ENCODE measurements at regions not wholly inside any gene's neighbourhood (a gene's known extent, or its start where the extent isn't known, plus 50 kb on each side); places are given as distances from the start of the nearest gene placed in this dataset.

GRCh38 chr20:51978070-51978501, 175.8 kb upstream of the SALL4 start:
- no peaks in the 10 kb centered on the region for H3K27me3 Mint-ChIP-seq
- H3K4me1 Mint-ChIP-seq = no peaks in the 10 kb centered on the region
- no peak overlapping the region for H3K4me3 Mint-ChIP-seq
- H3K27ac Mint-ChIP-seq = no peak overlapping the region
- H3K9me3 Mint-ChIP-seq = peaks cover 3% of the 10 kb centered on the region
- intact Hi-C loops (cut with micrococcal nuclease) = no loop called here
- H3K36me3 Mint-ChIP-seq (ENCODE audit: low read depth) = peaks cover 2% of the 10 kb centered on the region
- no peak for DNase-seq

- Mint-ChIP-seq H3K36me3 (ENCODE audit: low read depth) (no peaks in the 10 kb centered on the region), H3K4me1 (no peaks in the 10 kb centered on the region), H3K27me3 (peaks cover 3% of the 10 kb centered on the region), H3K4me3 (no peak overlapping the region), H3K27ac (no peak overlapping the region), H3K9me3 (peaks cover 3% of the 10 kb centered on the region)
- DNase-seq = no peak
- intact Hi-C loops (cut with micrococcal nuclease) = no loop called here
Measured at GRCh38 chr20:51972056-51972455, 169.7 kb upstream of the SALL4 start.

GRCh38 chr20:51970858-51971257, 168.5 kb upstream of the SALL4 start:
- H3K27me3 Mint-ChIP-seq = peaks cover 3% of the 10 kb centered on the region
- no peaks in the 10 kb centered on the region for H3K4me1 Mint-ChIP-seq
- no peak overlapping the region for H3K4me3 Mint-ChIP-seq
- intact Hi-C loops (cut with micrococcal nuclease) = no loop called here
- no peak for DNase-seq
- peaks cover 3% of the 10 kb centered on the region for H3K9me3 Mint-ChIP-seq
- H3K36me3 Mint-ChIP-seq (ENCODE audit: low read depth) = no peaks in the 10 kb centered on the region
- no peak overlapping the region for H3K27ac Mint-ChIP-seq

GRCh38 chr20:51969191-51969590, 166.9 kb upstream of the SALL4 start:
- Mint-ChIP-seq H3K4me3 (no peak overlapping the region), H3K4me1 (no peaks in the 10 kb centered on the region), H3K27me3 (peaks cover 3% of the 10 kb centered on the region), H3K36me3 (ENCODE audit: low read depth) (no peaks in the 10 kb centered on the region), H3K9me3 (peaks cover 3% of the 10 kb centered on the region), H3K27ac (no peak overlapping the region)
- no peak for DNase-seq
- intact Hi-C loops (cut with micrococcal nuclease) = no loop called here

DNA sequence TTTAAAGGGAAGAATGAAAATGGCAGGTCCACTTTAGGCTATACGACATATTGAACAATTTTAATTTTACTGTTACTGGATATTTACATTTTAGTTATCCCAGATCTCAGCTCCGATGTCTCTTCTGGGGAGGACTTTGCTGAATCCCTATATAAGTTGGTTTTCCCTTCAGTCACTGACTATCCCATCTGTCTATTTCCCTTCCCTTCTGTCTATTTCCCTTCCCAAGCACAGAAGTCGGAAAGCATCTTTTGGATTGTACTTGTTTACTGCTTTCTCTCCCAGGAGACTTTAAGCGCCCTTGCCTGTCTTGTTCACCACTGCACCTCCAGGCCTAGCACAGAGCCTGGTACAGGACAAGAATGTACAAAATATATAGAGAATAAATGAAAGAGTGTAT, 165.8 kb upstream of the SALL4 start:
- Mint-ChIP-seq H3K4me1 (no peaks in the 10 kb centered on the region), H3K27me3 (peaks cover 3% of the 10 kb centered on the region), H3K27ac (no peak overlapping the region), H3K36me3 (ENCODE audit: low read depth) (no peaks in the 10 kb centered on the region), H3K4me3 (no peak overlapping the region), H3K9me3 (no peaks in the 10 kb centered on the region)
- intact Hi-C loops (cut with micrococcal nuclease) = no loop called here
- no peak for DNase-seq

DNA sequence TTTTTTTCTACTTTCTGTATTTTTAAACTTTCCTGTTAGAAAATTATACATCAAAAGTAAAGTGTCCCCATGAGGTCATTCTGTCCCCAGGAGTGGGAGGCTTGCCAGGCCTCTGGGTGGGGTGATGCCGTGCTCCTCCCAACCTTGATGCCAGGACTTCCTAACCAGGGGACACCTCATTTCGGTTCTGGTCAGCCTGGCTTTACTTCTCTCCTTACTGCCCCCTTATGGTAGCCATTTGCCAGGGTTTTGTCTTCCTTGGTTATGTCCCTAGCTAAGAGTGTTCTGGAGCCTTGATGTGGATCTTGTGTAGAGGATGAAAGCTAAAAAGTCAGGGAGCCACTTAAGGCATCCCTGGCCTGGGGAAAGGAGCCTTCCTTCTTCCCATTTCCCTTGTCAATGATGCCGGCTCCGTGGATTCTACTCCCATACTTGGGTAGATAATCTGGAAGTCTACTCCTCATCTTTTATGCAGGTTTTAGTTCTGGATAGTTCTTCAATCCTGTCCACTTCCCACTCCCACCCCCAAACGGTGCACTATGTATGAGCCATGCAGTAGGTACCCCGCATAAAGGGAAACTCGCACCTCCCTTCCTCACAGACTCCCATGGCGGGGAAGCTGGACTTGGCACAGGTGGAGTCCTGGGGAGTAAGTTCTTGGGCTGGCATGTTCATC, 164.1 kb upstream of the SALL4 start:
- peak; percentile 58 for DNase-seq
- intact Hi-C loops (cut with micrococcal nuclease) = no loop called here
- no peaks in the 10 kb centered on the region for H3K36me3 Mint-ChIP-seq (ENCODE audit: low read depth)
- no peaks in the 10 kb centered on the region for H3K4me1 Mint-ChIP-seq
- H3K27ac Mint-ChIP-seq = no peak overlapping the region
- no peak overlapping the region for H3K4me3 Mint-ChIP-seq
- peaks cover 3% of the 10 kb centered on the region for H3K27me3 Mint-ChIP-seq
- H3K9me3 Mint-ChIP-seq = no peaks in the 10 kb centered on the region

DNA sequence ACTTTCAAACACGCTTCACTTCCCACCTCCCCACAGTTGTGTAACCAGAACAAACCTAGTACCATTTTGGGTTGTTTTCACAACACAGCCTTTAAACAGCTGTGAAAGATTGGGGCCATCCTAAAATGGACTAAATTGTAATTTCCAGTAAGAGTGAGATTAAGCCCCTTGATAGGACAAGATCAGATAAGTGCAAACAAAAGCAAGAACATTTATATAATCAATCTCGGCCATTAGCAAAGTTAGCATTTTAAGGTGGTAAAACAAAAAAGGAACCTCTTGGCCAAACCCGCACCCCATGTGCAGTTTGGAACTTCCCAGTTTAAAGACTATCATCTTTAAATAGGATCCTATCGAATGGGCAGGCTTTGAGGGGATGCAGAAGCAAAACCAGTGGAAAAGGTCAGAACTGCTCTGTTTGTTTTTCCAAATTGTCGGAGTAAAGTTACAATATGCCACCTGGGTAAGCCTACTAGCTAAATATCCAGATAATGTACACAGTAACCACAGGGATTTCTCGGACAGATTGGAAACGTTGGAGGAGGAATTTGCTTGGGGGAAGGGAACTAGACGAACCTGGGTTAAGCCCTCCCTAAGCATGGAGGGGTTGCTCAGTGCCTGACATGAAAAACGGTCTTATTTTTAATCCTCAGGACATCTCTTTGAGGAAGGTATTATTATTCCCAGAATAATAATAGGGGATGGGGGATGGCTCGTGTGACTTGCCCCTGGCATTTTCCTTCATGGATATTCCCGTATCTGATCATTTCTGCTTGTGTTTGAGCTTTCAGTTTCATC, 159.8 kb upstream of the SALL4 start:
- no peak for DNase-seq
- Mint-ChIP-seq H3K27ac (no peak overlapping the region), H3K4me3 (no peak overlapping the region), H3K9me3 (no peaks in the 10 kb centered on the region), H3K36me3 (ENCODE audit: low read depth) (no peaks in the 10 kb centered on the region), H3K4me1 (peaks cover 3% of the 10 kb centered on the region), H3K27me3 (peaks cover 26% of the 10 kb centered on the region)
- intact Hi-C loops (cut with micrococcal nuclease) = no loop called here

- intact Hi-C loops (cut with micrococcal nuclease) = no loop called here
- H3K4me3 Mint-ChIP-seq = no peak overlapping the region
- H3K27ac Mint-ChIP-seq = no peak overlapping the region
- no peak for DNase-seq
- H3K36me3 Mint-ChIP-seq (ENCODE audit: low read depth) = no peaks in the 10 kb centered on the region
- H3K9me3 Mint-ChIP-seq = no peaks in the 10 kb centered on the region
- peaks cover 3% of the 10 kb centered on the region for H3K4me1 Mint-ChIP-seq
- peaks cover 26% of the 10 kb centered on the region for H3K27me3 Mint-ChIP-seq
Measured at GRCh38 chr20:51960047-51960675, 157.8 kb upstream of the SALL4 start.

GRCh38 chr20:51959066-51959542, 156.8 kb upstream of the SALL4 start:
- Mint-ChIP-seq H3K27ac (no peak overlapping the region), H3K27me3 (peaks cover 26% of the 10 kb centered on the region), H3K9me3 (no peaks in the 10 kb centered on the region), H3K4me3 (no peak overlapping the region), H3K36me3 (ENCODE audit: low read depth) (no peaks in the 10 kb centered on the region), H3K4me1 (peaks cover 3% of the 10 kb centered on the region)
- intact Hi-C loops (cut with micrococcal nuclease) = no loop called here
- DNase-seq = no peak

DNA sequence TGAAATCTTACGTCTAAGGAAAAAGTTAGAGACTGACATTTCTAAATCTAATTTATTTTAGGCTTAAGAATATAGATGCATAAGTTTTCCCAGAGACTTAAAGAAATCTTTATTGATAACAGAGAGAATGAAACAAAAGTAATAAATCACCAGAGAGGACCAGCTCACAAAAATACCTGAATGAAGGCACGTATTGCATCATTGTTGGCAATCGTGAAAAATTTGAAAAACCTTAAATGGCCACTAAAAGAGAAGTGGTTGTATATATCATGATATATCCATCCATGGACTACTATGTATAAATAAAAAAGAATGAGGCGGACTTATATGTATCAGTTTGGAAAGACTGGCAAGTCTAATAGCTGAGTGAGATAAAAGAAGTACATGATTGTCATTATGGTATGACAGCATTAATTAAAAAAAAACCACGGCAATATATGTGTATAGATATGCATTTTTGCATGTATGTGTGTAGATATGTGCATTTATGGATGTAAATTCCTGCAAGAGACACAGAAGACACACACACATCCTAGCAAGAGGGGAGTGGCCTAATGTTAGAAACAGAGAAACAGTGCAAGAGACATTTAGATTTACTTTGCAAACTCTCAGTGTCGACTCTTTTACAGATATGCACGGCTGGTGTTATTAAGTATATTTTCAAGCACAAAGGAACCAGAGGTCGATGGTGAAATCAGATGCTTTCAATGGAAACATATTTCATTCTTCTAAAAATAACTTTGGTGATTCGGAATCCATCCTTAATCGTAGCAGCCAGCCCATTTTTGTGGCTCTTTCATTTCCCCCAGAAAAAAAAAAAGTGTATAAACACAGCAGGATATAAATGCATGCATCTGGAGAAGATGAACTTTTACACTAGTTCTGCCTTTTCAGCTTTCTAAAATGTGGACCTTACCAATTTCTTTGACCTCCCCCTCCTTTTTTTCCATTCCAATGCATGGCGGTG, 156.1 kb upstream of the SALL4 start:
- no peak overlapping the region for H3K4me3 Mint-ChIP-seq
- intact Hi-C loops (cut with micrococcal nuclease) = no loop called here
- no peak overlapping the region for H3K27ac Mint-ChIP-seq
- peaks cover 5% of the 10 kb centered on the region for H3K4me1 Mint-ChIP-seq
- DNase-seq = no peak
- no peaks in the 10 kb centered on the region for H3K36me3 Mint-ChIP-seq (ENCODE audit: low read depth)
- H3K9me3 Mint-ChIP-seq = peaks cover 4% of the 10 kb centered on the region
- H3K27me3 Mint-ChIP-seq = peaks cover 29% of the 10 kb centered on the region

- H3K4me3 Mint-ChIP-seq = no peak overlapping the region
- peaks cover 5% of the 10 kb centered on the region for H3K4me1 Mint-ChIP-seq
- no peak overlapping the region for H3K27ac Mint-ChIP-seq
- no peak for DNase-seq
- H3K9me3 Mint-ChIP-seq = peaks cover 4% of the 10 kb centered on the region
- intact Hi-C loops (cut with micrococcal nuclease) = no loop called here
- H3K36me3 Mint-ChIP-seq (ENCODE audit: low read depth) = no peaks in the 10 kb centered on the region
- H3K27me3 Mint-ChIP-seq = peaks cover 26% of the 10 kb centered on the region
Measured at GRCh38 chr20:51955756-51956155, 153.4 kb upstream of the SALL4 start.

GRCh38 chr20:51953731-51954340, 151.5 kb upstream of the SALL4 start:
- Mint-ChIP-seq H3K9me3 (peaks cover 4% of the 10 kb centered on the region), H3K27me3 (peaks cover 10% of the 10 kb centered on the region)

DNA sequence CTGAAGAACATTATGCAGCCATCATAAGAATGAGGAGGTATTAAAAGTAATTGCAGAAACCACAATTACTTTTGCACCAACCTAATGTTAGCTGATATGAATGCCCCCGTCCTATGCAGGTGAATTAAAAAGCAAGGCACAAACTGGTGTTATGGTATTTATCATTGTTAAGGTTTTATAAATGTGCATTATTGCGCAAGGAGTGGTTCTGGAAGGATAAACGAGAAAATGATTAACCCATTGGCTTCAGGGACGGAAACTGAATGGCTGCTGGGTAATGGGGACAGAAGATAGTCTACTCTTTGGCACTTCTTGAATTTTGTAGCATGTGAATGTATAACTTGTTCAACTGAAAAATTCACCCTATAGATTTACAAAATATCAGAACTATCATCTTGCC, 148.6 kb upstream of the SALL4 start:
- intact Hi-C loops (cut with micrococcal nuclease) = no loop called here
- Mint-ChIP-seq H3K4me3 (no peak overlapping the region), H3K27ac (no peak overlapping the region), H3K27me3 (peaks cover 2% of the 10 kb centered on the region), H3K9me3 (peaks cover 4% of the 10 kb centered on the region), H3K36me3 (ENCODE audit: low read depth) (no peaks in the 10 kb centered on the region), H3K4me1 (peaks cover 2% of the 10 kb centered on the region)
- DNase-seq = no peak

More at GRCh38 chr20:51953731-51954340, 151.5 kb upstream of the SALL4 start:
- H3K27ac Mint-ChIP-seq = no peak overlapping the region
- no peaks in the 10 kb centered on the region for H3K36me3 Mint-ChIP-seq (ENCODE audit: low read depth)
- peaks cover 2% of the 10 kb centered on the region for H3K4me1 Mint-ChIP-seq
- intact Hi-C loops (cut with micrococcal nuclease) = no loop called here
- no peak for DNase-seq
- no peak overlapping the region for H3K4me3 Mint-ChIP-seq

Measured in activated CD4-positive, alpha-beta T cell treated with anti-CD3 and anti-CD28 coated beads, Interleukin-2, amount 10 ng/mL, durations not matched to agents 24 days and 14 days (primary cell).